B cell (primary cell): ENCODE measurements at regions not wholly inside any gene's neighbourhood (a gene's known extent, or its start where the extent isn't known, plus 50 kb on each side); places are given as distances from the start of the nearest gene placed in this dataset.

Experiments used
- EZH2 ChIP-seq: IDR thresholded peaks from 2 replicates; pipeline ENCODE4 v1.6.1; 2012; ENCODE audit warnings: borderline replicate concordance, low read depth, mild to moderate bottlenecking, moderate library complexity, low read length; ENCODE audit not compliant: insufficient read depth, poor library complexity, severe bottlenecking
- TF ChIP-seq, protein P1 (sequence below): fragments of 200-600 bp; IDR thresholded peaks from one replicate; pipeline ENCODE4 v1.8.0; 2022; ENCODE audit warnings: antibody characterized with exemption, mild to moderate bottlenecking

DNA sequence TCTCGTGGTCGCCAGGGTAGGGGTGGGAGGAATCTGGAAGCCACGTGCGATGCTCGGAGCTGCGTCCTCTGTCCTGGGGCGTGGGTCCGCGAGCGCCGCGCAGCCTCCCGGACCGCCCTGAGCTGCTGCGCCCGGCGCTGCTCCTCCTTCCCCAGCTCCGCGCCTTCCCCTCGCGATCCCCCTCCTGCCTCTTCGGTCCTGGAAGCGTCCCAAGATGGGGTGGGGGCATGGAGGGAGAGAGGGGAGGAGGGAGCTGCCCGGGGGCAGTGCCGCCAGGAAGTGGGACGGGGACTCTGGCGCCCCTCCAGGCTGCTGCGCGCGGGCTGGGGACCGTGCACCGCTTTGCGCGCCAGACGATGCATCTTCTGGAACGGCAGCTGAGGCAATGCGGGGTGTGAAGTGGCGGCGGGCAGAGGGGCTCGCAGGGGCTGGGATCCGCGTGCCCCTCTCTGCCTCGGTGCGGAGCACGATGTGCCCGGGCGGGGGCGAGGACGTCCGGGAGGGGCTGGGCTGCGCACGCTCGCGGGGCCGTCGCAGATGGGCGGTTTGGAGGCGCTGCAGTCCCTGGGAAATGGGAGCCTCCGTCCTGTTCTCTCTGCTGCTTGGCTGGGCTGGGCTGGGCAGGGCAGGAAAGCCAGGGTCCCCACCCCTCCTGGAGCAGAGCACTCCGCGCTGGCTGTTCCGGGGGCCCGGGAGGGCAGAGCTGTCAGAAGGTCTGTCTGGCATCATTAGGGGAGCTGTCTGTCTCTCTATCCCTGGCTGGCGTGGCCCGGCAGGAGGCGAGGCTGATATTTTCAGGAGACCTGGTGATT, 388.0 kb downstream of the SEC14L1 start:
- TF ChIP-seq, protein P1, sequence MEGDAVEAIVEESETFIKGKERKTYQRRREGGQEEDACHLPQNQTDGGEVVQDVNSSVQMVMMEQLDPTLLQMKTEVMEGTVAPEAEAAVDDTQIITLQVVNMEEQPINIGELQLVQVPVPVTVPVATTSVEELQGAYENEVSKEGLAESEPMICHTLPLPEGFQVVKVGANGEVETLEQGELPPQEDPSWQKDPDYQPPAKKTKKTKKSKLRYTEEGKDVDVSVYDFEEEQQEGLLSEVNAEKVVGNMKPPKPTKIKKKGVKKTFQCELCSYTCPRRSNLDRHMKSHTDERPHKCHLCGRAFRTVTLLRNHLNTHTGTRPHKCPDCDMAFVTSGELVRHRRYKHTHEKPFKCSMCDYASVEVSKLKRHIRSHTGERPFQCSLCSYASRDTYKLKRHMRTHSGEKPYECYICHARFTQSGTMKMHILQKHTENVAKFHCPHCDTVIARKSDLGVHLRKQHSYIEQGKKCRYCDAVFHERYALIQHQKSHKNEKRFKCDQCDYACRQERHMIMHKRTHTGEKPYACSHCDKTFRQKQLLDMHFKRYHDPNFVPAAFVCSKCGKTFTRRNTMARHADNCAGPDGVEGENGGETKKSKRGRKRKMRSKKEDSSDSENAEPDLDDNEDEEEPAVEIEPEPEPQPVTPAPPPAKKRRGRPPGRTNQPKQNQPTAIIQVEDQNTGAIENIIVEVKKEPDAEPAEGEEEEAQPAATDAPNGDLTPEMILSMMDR = no peak
- no peak for TF ChIP-seq EZH2
